HEK293 (cell line): ENCODE measurements at regions not wholly inside any gene's neighbourhood (a gene's known extent, or its start where the extent isn't known, plus 50 kb on each side); places are given as distances from the start of the nearest gene placed in this dataset.

ENCODE experiments used
- CTCF ChIA-PET: fragments of 350-600 bp; formaldehyde crosslinking; extraction: SDS; loops from one replicate; lab custom pipeline; 2021; ENCODE audit warnings: antibody characterized with exemption; lab: Yijun Ruan, JAX
- POLR2A ChIA-PET: fragments of 300-600 bp; formaldehyde crosslinking; extraction: SDS; loops from one replicate; lab custom pipeline; 2020; ENCODE audit warnings: antibody characterized with exemption, inconsistent platforms; lab: Yijun Ruan, JAX
- H3K27ac ChIP-seq: fragments of 200-500 bp; sonication (Bioruptor generic); 2 replicates; pipeline ENCODE4 v1.5.1; 2014; ENCODE audit warnings: low read depth, low read length, control low read depth, inconsistent platforms; ENCODE audit errors: extremely low read depth
- H3K36me3 ChIP-seq, 2 experiments: fragments of 200-500 bp in 1 of 2; sonication (Bioruptor generic) in 1 of 2; 1 replicate in 1 of 2; 2 replicates in 1 of 2; pipeline ENCODE4 v1.5.1; 2014 to 2017; ENCODE audit warnings: inconsistent platforms in 2 of 2, low read length in 2 of 2; ENCODE audit not compliant: control insufficient read depth in 2 of 2, insufficient read depth in 1 of 2
- H3K4me1 ChIP-seq: fragments of 200-500 bp; sonication (Bioruptor generic); 2 replicates; pipeline ENCODE4 v1.5.1; 2014; ENCODE audit warnings: mild to moderate bottlenecking, low read length, inconsistent platforms; ENCODE audit not compliant: control insufficient read depth, insufficient read depth
- H3K4me3 ChIP-seq: 2 replicates; pipeline ENCODE4 v1.5.1; 2011; ENCODE audit warnings: low read depth, mild to moderate bottlenecking, control low read depth, low read length, moderate library complexity
- H3K9me3 ChIP-seq: fragments of 200-500 bp; sonication (Bioruptor generic); 2 replicates; pipeline ENCODE4 v1.5.1; 2014; ENCODE audit warnings: low read depth, low read length, inconsistent platforms; ENCODE audit not compliant: control insufficient read depth, insufficient read depth
- HIC1 ChIP-seq: fragments of 450-650 bp; formaldehyde crosslinking; IDR thresholded peaks from 2 replicates; pipeline ENCODE4 v1.5.1; 2016; ENCODE audit warnings: missing biosample characterization, missing genetic modification characterization
- HOXC10 ChIP-seq: sonication (generic); formaldehyde crosslinking; IDR thresholded peaks from 2 replicates; pipeline ENCODE4 v1.8.1; 2023; ENCODE audit warnings: mild to moderate bottlenecking, missing genetic modification reagents
- REST ChIP-seq: fragments of 450-650 bp; formaldehyde crosslinking; IDR thresholded peaks from 2 replicates; pipeline ENCODE4 v1.5.1; 2016; ENCODE audit warnings: missing biosample characterization, missing genetic modification characterization
- SP2 ChIP-seq: fragments of 450-650 bp; formaldehyde crosslinking; IDR thresholded peaks from 2 replicates; pipeline ENCODE4 v1.5.1; 2016; ENCODE audit warnings: missing biosample characterization, missing genetic modification characterization
- ZBTB10 ChIP-seq: fragments of 450-650 bp; formaldehyde crosslinking; IDR thresholded peaks from 2 replicates; pipeline ENCODE4 v1.5.1; 2016; ENCODE audit warnings: missing biosample characterization, missing genetic modification characterization
- ZFP41 ChIP-seq: fragments of 450-650 bp; formaldehyde crosslinking; IDR thresholded peaks from 2 replicates; pipeline ENCODE4 v1.5.1; 2016; ENCODE audit warnings: missing biosample characterization, missing genetic modification characterization, borderline replicate concordance
- ZNF18 ChIP-seq: fragments of 450-650 bp; formaldehyde crosslinking; IDR thresholded peaks from 2 replicates; pipeline ENCODE4 v1.5.1; 2016; ENCODE audit warnings: missing biosample characterization, missing genetic modification characterization
- ZNF19 ChIP-seq: fragments of 450-650 bp; formaldehyde crosslinking; IDR thresholded peaks from 2 replicates; pipeline ENCODE4; 2016; ENCODE audit warnings: missing biosample characterization, missing genetic modification characterization, low read depth
- ZNF214 ChIP-seq: fragments of 450-650 bp; formaldehyde crosslinking; IDR thresholded peaks from 2 replicates; pipeline ENCODE4 v1.5.1; 2017; ENCODE audit warnings: missing biosample characterization, mild to moderate bottlenecking, missing genetic modification characterization, borderline replicate concordance
- ZNF280C ChIP-seq: fragments of 450-650 bp; formaldehyde crosslinking; IDR thresholded peaks from 2 replicates; pipeline ENCODE4 v1.5.1; 2016; ENCODE audit warnings: missing biosample characterization, missing genetic modification characterization
- ZNF302 ChIP-seq: fragments of 450-650 bp; formaldehyde crosslinking; IDR thresholded peaks from 2 replicates; pipeline ENCODE4 v1.5.1; 2016; ENCODE audit warnings: missing biosample characterization, missing genetic modification characterization, low read depth
- ZNF311 ChIP-seq: fragments of 450-650 bp; formaldehyde crosslinking; IDR thresholded peaks from 2 replicates; pipeline ENCODE4 v1.5.1; 2017; ENCODE audit warnings: missing biosample characterization, missing genetic modification characterization, borderline replicate concordance
- ZNF426 ChIP-seq: fragments of 450-650 bp; formaldehyde crosslinking; IDR thresholded peaks from 2 replicates; pipeline ENCODE4 v1.5.1; 2017; ENCODE audit warnings: missing biosample characterization, missing genetic modification characterization, mild to moderate bottlenecking, inconsistent platforms, moderate library complexity
- ZNF621 ChIP-seq: fragments of 450-650 bp; formaldehyde crosslinking; IDR thresholded peaks from 2 replicates; pipeline ENCODE4 v1.5.1; 2017; ENCODE audit warnings: missing biosample characterization, missing genetic modification characterization
- ZNF660 ChIP-seq: fragments of 450-650 bp; IDR thresholded peaks from 2 replicates; pipeline ENCODE4 v1.5.1; 2018; ENCODE audit warnings: missing biosample characterization, mild to moderate bottlenecking, missing genetic modification characterization
- ZNF677 ChIP-seq: fragments of 450-650 bp; IDR thresholded peaks from 2 replicates; pipeline ENCODE4 v1.5.0; 2018; ENCODE audit warnings: missing biosample characterization, mild to moderate bottlenecking, missing genetic modification characterization, moderate library complexity
- ZNF701 ChIP-seq: fragments of 450-650 bp; formaldehyde crosslinking; IDR thresholded peaks from 2 replicates; pipeline ENCODE4 v1.5.1; 2016; ENCODE audit warnings: missing biosample characterization, missing genetic modification characterization

GRCh38 chr3:15974647-15975046 is 176.9 kb upstream of the ANKRD28 start:
- POLR2A ChIA-PET, result no interaction called here

More at GRCh38 chr3:15974647-15975046, 176.9 kb upstream of the ANKRD28 start:
- CTCF ChIA-PET, result interaction anchor here (0.6 to 2.5 kb wide), 11 partner anchors 8 to 91 kb away, joined by 3 to 14 read pairs (median 4); no protein-coding TSS in a partner anchor
- Histone ChIP-seq H3K4me1 (no peaks in the 10 kb centered on the region), H3K9me3 (no peaks in the 10 kb centered on the region), H3K27ac (no peak overlapping the region), H3K4me3 (no peak overlapping the region), H3K36me3 (no peaks in the 10 kb centered on the region)
- TF ChIP-seq ZNF426 (tag by site-specific recombination) (no peak), SP2 (tag by site-specific recombination) (no peak), ZNF621 (tag by site-specific recombination) (no peak), ZBTB10 (tag by site-specific recombination) (no peak), ZNF311 (no peak), REST (tag by site-specific recombination) (no peak), ZNF302 (tag by site-specific recombination) (no peak), ZNF19 (tag by site-specific recombination) (no peak), ZNF18 (tag by site-specific recombination) (no peak), ZNF701 (tag by site-specific recombination) (no peak), HOXC10 (CRISPR knock-in tag) (no peak), ZFP41 (tag by site-specific recombination) (no peak), HIC1 (tag by site-specific recombination) (no peak), ZNF677 (tag by site-specific recombination) (no peak), ZNF280C (tag by site-specific recombination) (no peak), ZNF660 (tag by site-specific recombination) (no peak), ZNF214 (tag by site-specific recombination) (no peak)
